Esophagus squamous epithelium (tissue), 4 donors: ENCODE measurements at regions not wholly inside any gene's neighbourhood (a gene's known extent, or its start where the extent isn't known, plus 50 kb on each side); places are given as distances from the start of the nearest gene placed in this dataset.

Source experiments
- CTCF ChIP-seq, 6 experiments: fragments of 450-650 bp in 4 of 6; fragments of 200-600 bp in 2 of 6; sonication (generic) in 2 of 6; IDR thresholded peaks; one replicate each; pipeline ENCODE4 v1.5.1; 2016 to 2019; ENCODE audit warnings: antibody characterized with exemption in 6 of 6, mild to moderate bottlenecking in 4 of 6, moderate library complexity in 4 of 6
- POLR2A ChIP-seq, 4 donors: fragments of 450-650 bp; IDR thresholded peaks; one replicate each; pipeline ENCODE4 v1.6.1; 2017; ENCODE audit warnings: antibody characterized with exemption in 4 of 4, mild to moderate bottlenecking in 4 of 4, moderate library complexity in 3 of 4

DNA sequence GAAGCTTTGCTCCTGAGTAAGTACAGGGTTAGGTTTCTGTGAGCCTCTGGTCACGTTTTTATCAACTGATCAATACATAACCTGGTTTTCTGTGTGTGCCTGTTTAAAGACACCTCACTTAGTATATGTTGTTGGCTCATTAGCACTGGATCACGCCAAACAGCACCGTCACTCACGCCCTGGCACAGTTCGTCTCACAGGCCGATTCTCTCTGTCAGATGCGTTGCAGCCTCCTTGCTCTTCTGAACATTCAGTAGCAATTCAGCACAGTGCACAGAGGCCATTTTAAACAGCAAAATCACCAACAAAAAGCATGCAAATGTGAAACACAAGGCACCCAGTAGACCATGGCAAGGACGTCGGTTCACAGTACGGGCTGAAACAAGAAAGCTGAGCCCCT, 288.5 kb downstream of the IRS2 start:
- TF ChIP-seq POLR2A (IDR thresholded peaks at IDR 0.05) = no peak
- no peak for TF ChIP-seq CTCF (IDR thresholded peaks at IDR 0.05)
